Body of pancreas (tissue), 4 donors: ENCODE measurements at regions not wholly inside any gene's neighbourhood (a gene's known extent, or its start where the extent isn't known, plus 50 kb on each side); places are given as distances from the start of the nearest gene placed in this dataset.

Experiments
- POLR2A ChIP-seq, 3 donors: fragments of 450-650 bp; IDR thresholded peaks; one replicate each; pipeline ENCODE4 v1.6.1; 2016; ENCODE audit warnings: antibody characterized with exemption in 3 of 3, mild to moderate bottlenecking in 2 of 3
- TF ChIP-seq, protein P1 (sequence below), 7 experiments: fragments of 450-650 bp in 4 of 7; fragments of 200-600 bp in 3 of 7; sonication (generic) in 3 of 7; IDR thresholded peaks; one replicate each; pipeline ENCODE4 v1.5.1; 2016 to 2019; ENCODE audit warnings: antibody characterized with exemption in 7 of 7

DNA sequence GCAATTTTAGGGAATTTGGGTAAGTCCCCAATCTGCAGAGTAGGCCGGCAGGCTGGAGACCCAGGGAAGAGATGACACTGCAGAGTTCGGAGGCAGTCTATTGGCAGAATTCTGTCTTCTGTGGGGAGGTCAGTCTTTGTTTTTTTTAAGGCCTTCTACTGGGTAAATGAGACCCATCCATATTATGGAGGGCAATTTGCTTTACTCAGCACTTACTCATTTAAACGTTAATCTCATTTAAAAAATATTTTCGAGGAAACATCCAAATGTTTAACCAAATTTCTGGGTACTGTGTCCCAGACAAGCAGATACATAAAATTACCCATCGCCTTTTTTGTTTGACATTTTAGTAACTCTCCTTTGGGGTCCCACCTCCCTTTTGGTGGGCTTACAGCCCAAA is 139.5 kb downstream of the IRS1 start:
- TF ChIP-seq, protein P1, sequence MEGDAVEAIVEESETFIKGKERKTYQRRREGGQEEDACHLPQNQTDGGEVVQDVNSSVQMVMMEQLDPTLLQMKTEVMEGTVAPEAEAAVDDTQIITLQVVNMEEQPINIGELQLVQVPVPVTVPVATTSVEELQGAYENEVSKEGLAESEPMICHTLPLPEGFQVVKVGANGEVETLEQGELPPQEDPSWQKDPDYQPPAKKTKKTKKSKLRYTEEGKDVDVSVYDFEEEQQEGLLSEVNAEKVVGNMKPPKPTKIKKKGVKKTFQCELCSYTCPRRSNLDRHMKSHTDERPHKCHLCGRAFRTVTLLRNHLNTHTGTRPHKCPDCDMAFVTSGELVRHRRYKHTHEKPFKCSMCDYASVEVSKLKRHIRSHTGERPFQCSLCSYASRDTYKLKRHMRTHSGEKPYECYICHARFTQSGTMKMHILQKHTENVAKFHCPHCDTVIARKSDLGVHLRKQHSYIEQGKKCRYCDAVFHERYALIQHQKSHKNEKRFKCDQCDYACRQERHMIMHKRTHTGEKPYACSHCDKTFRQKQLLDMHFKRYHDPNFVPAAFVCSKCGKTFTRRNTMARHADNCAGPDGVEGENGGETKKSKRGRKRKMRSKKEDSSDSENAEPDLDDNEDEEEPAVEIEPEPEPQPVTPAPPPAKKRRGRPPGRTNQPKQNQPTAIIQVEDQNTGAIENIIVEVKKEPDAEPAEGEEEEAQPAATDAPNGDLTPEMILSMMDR (IDR thresholded peaks at IDR 0.05): no peak
- no peak for TF ChIP-seq POLR2A (IDR thresholded peaks at IDR 0.05)
